ENCODE measurements at regions not wholly inside any gene's neighbourhood (a gene's known extent, or its start where the extent isn't known, plus 50 kb on each side); places are given as distances from the start of the nearest gene placed in this dataset.

- DNase-seq, result no peak
Measured at GRCh38 chr9:95755421-95755730, 120.1 kb upstream of the ERCC6L2 start.

DNA sequence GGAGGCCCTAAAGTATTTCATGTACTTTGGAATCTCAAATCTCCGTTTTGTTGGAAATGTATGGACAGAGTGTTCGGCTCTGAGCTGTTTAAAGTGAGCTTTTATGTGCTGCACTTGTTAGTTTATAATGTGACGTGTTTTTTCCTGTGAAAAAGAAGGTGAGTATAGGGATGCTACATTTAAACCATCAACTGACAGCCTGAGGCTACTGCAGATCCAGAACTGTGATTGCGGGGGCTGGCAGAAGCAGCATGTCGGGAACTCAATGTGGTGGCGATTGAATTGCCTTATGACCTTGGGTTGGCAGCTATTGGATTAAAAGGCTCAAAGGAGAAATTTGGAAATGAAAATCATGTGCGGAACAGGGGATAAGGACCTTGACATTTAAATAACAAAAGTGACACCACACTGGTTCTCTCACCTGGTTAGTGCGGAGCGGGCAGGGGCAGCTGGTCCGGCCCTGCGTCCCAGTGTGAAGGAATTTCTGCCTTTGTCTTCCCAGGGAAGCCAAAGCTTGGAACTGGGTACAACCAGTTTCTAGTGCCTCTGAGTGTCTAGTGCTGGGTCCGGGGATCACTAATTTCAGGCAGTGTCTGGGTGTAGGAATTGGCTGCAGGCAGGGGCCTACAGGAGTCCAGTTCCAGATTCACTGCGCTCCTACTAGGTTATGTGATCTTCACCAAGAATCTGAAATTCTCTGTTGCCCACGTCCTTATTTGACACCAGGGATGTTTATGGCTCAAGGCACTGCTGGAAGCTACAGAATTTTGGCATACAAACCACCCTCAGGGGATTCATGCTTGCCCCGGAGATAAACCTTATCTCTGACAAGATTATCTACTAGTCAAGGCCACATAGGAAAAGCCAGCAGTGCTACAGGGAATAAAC is 120.7 kb upstream of the ERCC6L2 start:
- no peak for DNase-seq

DNA sequence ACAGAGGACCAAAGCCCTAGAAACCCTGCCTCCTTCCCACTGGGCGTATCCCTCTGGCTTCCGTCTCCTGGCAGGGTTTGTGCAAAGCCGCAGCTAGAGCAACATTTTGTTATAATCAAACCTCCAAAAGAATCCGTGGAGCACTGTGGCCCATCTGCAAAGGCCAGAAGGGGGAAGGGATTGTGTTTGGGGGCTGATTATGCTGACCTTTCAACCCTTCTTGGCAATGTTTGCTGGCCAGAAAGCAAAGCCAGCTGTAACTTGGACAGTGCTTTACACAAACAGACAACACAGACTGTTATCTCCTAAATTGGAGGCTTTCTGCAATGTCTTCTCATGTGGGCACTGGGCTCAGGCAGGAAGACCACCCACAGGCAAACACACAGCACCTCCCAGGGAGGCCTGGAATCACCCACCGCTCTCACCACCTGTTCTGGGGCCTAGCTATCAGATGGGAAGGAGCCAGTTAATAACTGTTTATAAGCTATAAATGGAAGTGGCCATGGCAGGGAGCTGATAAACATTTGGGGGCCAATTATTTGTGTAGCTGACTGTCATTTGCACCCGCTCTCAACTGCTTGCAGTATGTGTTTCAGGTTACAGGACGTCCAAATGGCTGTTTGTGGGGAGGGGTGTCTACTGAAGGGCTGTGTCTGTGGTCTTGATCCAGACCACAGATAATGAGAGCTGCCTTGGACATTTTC is 121.6 kb upstream of the ERCC6L2 start:
- DNase-seq, result no peak

DNA sequence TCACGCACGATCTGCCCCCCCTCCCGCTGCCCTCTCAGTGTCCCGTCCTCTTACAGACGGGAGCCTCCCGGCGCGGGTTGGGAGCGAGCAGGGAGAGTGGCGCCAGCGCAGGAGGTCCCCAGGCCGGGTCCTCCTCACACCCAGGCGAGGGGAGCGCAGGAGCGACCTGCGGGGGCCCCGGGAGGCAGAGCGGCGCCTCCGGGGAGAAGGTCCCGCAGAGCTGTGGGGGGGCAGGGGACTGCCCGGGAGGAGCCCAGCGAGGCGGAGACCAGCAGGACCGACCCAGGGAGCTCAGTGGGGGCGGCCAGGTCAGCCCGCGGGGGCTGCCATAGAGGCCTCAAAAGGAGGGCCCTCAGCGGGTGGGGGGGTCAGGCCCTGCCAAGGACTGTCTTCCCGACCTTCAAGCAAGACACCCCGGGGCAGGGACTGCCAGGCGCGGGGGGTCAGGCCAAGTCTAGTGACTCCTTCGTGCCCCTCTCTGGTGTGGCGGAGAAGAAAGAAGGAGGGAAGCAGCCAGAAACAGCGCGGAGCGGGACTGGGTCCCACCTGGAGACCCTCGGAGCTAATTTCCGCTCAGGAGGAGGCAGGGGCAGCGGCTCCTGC is 123.3 kb upstream of the ERCC6L2 start:
- no peak for DNase-seq

DNA sequence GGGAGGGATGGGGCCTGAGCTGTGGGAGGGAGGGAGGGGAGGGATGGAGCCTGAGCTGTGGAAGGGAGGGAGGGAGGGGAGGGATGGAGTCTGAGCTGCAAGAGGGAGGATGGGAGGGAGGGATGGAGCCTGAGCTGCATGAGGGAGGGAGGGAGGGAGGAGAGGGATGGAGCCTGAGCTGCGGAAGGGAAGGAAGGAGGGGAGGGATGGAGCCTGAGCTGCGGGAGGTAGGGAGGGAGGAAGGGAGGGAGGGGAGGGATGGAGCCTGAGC is 124.0 kb upstream of the ERCC6L2 start:
- no peak for DNase-seq

- DNase-seq, result no peak
Measured at GRCh38 chr9:95750725-95751519, 124.6 kb upstream of the ERCC6L2 start.

- no peak for DNase-seq
Measured at GRCh38 chr9:95749493-95749892, 126.0 kb upstream of the ERCC6L2 start.

- no peak for DNase-seq
Measured at GRCh38 chr9:95746408-95747180, 128.9 kb upstream of the ERCC6L2 start.

GRCh38 chr9:95742821-95743220 is 132.7 kb upstream of the ERCC6L2 start:
- DNase-seq, result no peak

DNA sequence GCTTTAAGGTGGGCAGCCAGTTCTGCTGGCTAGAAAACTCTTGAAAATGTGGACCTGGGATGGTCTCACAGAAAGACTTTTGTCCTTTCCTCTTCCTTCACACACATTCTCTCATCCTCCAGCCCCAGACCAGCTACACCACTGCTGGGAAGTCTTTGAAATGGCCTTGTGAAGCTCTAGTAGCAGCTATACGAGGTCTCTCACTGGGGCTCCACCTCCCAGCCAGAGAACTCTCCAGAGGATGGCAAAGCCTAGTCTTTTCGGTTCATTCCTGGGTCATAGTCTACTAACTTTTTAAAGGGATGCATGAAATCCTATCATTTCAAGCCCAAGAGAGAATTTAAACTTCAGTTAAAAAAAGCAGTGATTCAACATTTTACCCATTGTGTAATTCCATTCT is 133.9 kb upstream of the ERCC6L2 start:
- DNase-seq, result no peak

GRCh38 chr9:95740217-95741004 is 135.1 kb upstream of the ERCC6L2 start:
- no peak for DNase-seq

DNA sequence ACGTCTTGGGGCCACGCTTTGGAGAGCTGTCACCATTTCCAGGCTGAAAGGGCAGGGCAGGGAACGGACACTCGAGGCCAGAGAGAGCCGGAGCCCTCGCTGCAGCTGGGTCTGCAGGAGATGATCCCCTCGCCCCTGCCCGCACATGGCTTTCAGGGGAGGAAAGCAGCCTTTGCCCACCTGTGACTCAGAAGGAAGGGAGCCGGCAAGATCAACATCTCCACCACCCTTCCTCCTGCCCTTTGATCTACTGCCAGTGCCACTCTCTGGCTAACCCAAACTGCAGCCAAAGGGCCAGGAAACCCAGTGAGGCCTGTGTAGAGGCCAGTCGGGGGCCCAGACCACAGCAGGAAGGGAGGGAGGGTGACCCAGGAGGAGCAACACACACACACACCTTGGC is 137.1 kb upstream of the ERCC6L2 start:
- DNase-seq, result no peak

DNA sequence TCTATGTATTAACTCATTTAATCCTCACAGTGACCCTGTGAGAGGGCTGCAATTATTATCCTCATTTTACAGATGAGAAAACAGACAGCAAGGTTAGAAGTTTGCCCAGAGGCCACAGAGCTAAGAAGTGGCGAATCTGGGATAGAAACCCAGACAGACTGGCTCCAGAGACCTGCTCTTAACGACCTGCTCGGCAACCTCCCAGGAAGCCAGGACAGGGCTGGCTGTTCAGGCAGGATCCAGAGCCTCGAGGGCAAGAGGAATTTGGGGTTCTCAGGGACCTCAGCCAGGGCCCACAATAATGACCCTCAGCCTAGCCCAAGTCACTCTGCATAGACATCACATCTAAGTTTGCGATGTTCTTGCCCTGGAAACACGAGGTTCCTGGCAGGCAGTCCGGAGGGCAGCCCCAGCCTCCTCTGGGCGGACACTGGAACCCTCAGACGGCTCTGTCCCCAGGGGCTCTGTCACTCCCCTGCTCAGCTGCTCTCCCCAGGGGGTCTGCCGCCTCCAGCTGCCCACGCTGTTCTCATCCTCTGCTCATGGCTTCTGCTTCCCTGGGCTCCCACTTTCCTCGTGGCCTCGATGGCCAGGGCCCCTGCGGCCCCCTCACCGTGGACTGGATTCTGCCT is 138.5 kb upstream of the ERCC6L2 start:
- no peak for DNase-seq

DNA sequence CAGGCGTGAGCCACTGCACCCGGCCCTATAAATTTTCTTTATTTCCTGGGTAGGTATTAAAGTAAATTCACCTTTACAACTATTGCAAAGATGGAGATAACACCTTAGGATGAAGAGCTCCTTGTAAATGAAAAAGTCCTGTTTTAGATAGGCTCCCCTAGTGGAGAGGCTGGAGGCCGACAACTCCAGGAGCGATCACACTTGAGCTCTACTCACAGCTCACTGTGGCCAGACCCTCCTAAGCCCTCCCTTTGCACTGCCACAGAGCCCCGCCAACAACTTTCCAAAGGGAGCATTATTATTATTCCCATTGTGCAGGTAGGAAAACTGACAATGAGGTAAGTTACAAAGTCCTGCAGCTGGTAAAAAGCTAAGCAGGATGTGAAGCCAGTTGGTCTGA is 139.1 kb upstream of the ERCC6L2 start:
- no peak for DNase-seq

DNA sequence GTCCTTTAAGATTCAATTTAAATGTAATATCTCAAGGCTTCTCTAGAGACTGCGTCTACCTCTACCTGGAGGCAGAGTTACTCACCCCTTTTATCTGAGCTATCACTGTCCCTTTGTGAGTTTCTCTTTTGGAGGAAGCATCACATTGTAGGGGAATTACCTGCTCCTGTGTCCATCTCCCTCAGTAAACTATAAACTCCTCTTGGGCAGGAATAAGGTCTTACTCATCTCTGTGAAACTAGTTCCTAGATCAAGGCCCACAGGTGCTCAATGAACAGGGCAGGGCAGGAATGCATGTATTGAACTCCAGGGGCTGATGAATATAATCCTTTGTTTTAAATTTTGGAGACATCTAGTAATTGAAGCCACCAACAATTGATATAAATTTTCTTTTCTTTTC is 139.8 kb upstream of the ERCC6L2 start:
- DNase-seq, result no peak

- DNase-seq, result no peak
Measured at GRCh38 chr9:95733741-95734666, 141.5 kb upstream of the ERCC6L2 start.

DNA sequence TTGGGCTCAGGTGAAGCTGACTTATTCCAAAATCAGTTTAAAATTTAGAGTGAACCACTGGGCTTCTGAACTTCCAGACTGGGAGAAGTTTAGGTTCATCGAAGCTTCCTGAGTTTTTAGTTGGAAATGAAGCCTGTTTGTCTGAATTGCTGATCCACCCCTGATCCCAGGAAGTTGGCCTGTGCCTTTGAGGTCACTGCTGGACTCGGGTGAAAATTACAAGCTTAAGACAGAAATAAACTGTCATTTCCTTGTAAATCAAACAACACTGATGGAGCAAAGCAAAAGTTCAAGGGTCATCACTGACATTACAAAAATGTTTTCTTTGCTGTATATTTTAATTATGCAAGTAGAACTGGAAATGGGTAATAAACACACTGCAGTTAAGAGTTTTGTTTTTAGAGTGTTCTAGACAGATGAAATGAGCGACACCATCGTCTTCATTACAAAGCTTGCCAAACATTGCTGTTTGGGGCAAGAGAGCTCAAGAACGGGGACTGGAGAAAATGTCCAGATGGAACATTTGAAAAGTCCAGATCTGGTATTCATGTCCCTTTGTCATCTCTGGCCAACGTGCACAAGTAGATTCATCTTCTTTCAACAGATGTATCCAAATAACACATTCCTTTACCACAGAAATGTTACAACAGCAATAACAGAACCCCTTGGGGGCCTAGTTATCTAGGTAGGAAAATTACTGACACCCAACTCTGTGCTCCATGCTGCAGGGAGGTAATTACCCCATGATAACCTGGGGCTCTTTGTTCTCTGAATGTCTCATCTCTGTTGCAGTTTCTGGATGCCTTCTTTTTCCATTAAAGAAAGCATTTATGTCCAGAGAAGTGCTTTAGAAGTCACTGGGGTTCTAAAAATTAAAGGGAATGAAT is 142.4 kb upstream of the ERCC6L2 start:
- DNase-seq, result no peak

DNA sequence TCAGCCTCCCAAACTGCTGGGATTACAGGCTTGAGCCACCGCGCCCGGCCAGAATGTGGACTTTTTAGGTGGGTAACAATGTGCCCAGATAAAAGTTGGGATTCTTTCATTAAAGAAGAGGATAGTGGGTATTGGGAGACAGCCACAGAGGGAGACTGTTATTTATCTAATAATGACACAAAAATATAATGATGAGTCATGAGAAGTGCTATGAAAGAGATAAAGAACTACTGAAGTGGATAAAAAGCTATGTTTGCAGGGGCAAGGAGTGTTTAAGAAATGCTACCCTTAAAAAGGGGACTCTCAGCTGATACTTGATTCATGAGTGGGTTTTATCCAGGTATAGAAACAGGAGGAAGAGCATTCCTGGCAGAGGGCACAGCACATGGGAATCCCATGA is 143.6 kb upstream of the ERCC6L2 start:
- no peak for DNase-seq
